T-cell (primary cell): ENCODE measurements at regions not wholly inside any gene's neighbourhood (a gene's known extent, or its start where the extent isn't known, plus 50 kb on each side); places are given as distances from the start of the nearest gene placed in this dataset.

Experiments used
- ATAC-seq, 4 experiments: fragments of 200-7000 bp in 3 of 4; fragments of 150-1000 bp in 1 of 4; cut with Tn5 transposase; replicated peaks in 1 of 4; 1 replicate in 3 of 4; 2 replicates in 1 of 4; pipeline ENCODE4 v1.10.0; 2021; ENCODE audit warnings: moderate library complexity in 3 of 4, mild to moderate bottlenecking in 2 of 4, moderate number of reproducible peaks in 1 of 4
- CTCF ChIA-PET, 2 donors: fragments of 300-600 bp; sonication (Branson Sonifier 250); formaldehyde crosslinking; loops; one replicate each; lab custom pipeline; 2022; ENCODE audit warnings: antibody characterized with exemption in 2 of 2; lab: Charles Lee
- POLR2A ChIA-PET, 2 donors: fragments of 300-600 bp; sonication (Branson Sonifier 250); formaldehyde crosslinking; loops; one replicate each; lab custom pipeline; 2022; ENCODE audit warnings: antibody characterized with exemption in 2 of 2; lab: Charles Lee
- DNase-seq, 35 experiments: peaks; one replicate each; pipeline versions ENCODE4 v3.0.0 to v3.0.0-alpha.2; 2013 to 2023
- H3K27ac ChIP-seq: one replicate; pipeline ENCODE4 v1.5.1; 2013; ENCODE audit warnings: low read length
- H3K27me3 ChIP-seq, 2 experiments: replicated peaks in 1 of 2; 1 replicate in 1 of 2; 2 replicates in 1 of 2; pipeline versions ENCODE4 v1.6.1 to v1.7.0; 2013; ENCODE audit warnings: low read length in 1 of 2, mixed read lengths in 1 of 2; ENCODE audit not compliant: control insufficient read depth in 2 of 2, insufficient read depth in 2 of 2; ENCODE audit errors: extremely low read depth in 1 of 2
- H3K36me3 ChIP-seq, 2 donors: 1 replicate in 1 of 2; 2 replicates in 1 of 2; pipeline versions ENCODE4 v1.6.1 to v1.7.0; 2013; ENCODE audit warnings: low read length in 1 of 2; ENCODE audit not compliant: control insufficient read depth in 2 of 2, insufficient read depth in 1 of 2; ENCODE audit errors: extremely low read depth in 1 of 2
- H3K4me1 ChIP-seq, 2 experiments: 1 replicate in 1 of 2; 2 replicates in 1 of 2; pipeline versions ENCODE4 v1.6.1 to v1.7.0; 2013; ENCODE audit warnings: low read length in 2 of 2, mixed read lengths in 1 of 2; ENCODE audit not compliant: insufficient read depth in 2 of 2, control insufficient read depth in 1 of 2; ENCODE audit errors: extremely low read depth in 1 of 2
- H3K4me3 ChIP-seq, 2 donors: 1 replicate in 1 of 2; 2 replicates in 1 of 2; pipeline versions ENCODE4 v1.5.1 to v1.7.0; 2013; ENCODE audit warnings: mild to moderate bottlenecking in 2 of 2, low read length in 1 of 2, moderate library complexity in 1 of 2; ENCODE audit not compliant: control insufficient read depth in 1 of 2; ENCODE audit errors: extremely low read depth in 1 of 2
- H3K9me3 ChIP-seq: 2 replicates; pipeline ENCODE4 v1.7.0; 2013
- H3K27ac Mint-ChIP-seq, 2 donors: one replicate each; pipeline ENCODE4 v1.8.0; 2020 to 2021; ENCODE audit warnings: mild to moderate bottlenecking in 2 of 2, mixed read lengths in 2 of 2
- H3K27me3 Mint-ChIP-seq, 2 donors: one replicate each; pipeline ENCODE4 v1.8.0; 2021 to 2022; ENCODE audit warnings: mixed read lengths in 2 of 2
- H3K36me3 Mint-ChIP-seq: one replicate; pipeline ENCODE4 v1.8.0; 2021; ENCODE audit warnings: mixed read lengths
- H3K4me1 Mint-ChIP-seq, 3 donors: one replicate each; pipeline ENCODE4 v1.8.0; 2020 to 2022; ENCODE audit warnings: mixed read lengths in 3 of 3, mild to moderate bottlenecking in 1 of 3
- H3K4me3 Mint-ChIP-seq, 3 donors: one replicate each; pipeline ENCODE4 v1.8.0; 2020 to 2022; ENCODE audit warnings: mild to moderate bottlenecking in 3 of 3, mixed read lengths in 3 of 3, moderate library complexity in 3 of 3
- H3K9me3 Mint-ChIP-seq, 3 donors: one replicate each; pipeline ENCODE4 v1.8.0; 2020 to 2022; ENCODE audit warnings: mixed read lengths in 3 of 3
- WGBS: methylation state at CpG from one replicate; pipeline ENCODE4 v1.1.5; 2013; ENCODE audit warnings: missing lambda C conversion rate; ENCODE audit not compliant: insufficient coverage; 5-methylcytosine and 5-hydroxymethylcytosine counted together

- Histone ChIP-seq H3K4me1 (no peaks in the 10 kb centered on the region), H3K27ac (no peak overlapping the region), H3K9me3 (no peaks in the 10 kb centered on the region), H3K36me3 (no peaks in the 10 kb centered on the region), H3K27me3 (peaks cover 0 to 11% of the 10 kb centered on the region in 2 experiments), H3K4me3 (no peak overlapping the region)
- no peaks in the 10 kb centered on the region for H3K4me1 Mint-ChIP-seq
- no peaks in the 10 kb centered on the region for H3K9me3 Mint-ChIP-seq
- 66% methylated on average over 29 of the region's 37 CpGs for WGBS
- CTCF ChIA-PET = interaction anchor here in 1 of 2 donors (0.7 kb wide), 1 partner anchor 1182 kb away, joined by 3 read pairs; no protein-coding TSS in a partner anchor
- POLR2A ChIA-PET = no interaction called here
- H3K4me3 Mint-ChIP-seq = no peak overlapping the region
- H3K27ac Mint-ChIP-seq = no peak overlapping the region
- ATAC-seq (no peak), DNase-seq (no peak)
- no peaks in the 10 kb centered on the region for H3K36me3 Mint-ChIP-seq
- H3K27me3 Mint-ChIP-seq = no peaks in the 10 kb centered on the region
Measured at GRCh38 chr12:34344851-34345522, 322.7 kb downstream of the ALG10 start.

- no peaks in the 10 kb centered on the region for H3K36me3 ChIP-seq
- Mint-ChIP-seq H3K9me3 (no peaks in the 10 kb centered on the region), H3K4me1 (no peaks in the 10 kb centered on the region), H3K36me3 (no peaks in the 10 kb centered on the region), H3K4me3 (no peak overlapping the region), H3K27ac (no peak overlapping the region), H3K27me3 (no peaks in the 10 kb centered on the region)
- ChIA-PET POLR2A (no interaction called here), CTCF (no interaction called here)
- no peak for DNase-seq
- ATAC-seq = no peak
- H3K4me1 ChIP-seq = no peaks in the 10 kb centered on the region
- no peak overlapping the region for H3K27ac ChIP-seq
- peaks cover 0 to 10% of the 10 kb centered on the region in 2 experiments for H3K27me3 ChIP-seq
- 49% methylated on average over 29 of the region's 31 CpGs for WGBS
- H3K9me3 ChIP-seq = no peaks in the 10 kb centered on the region
- H3K4me3 ChIP-seq = no peak overlapping the region
Measured at GRCh38 chr12:34345801-34346200, 323.5 kb downstream of the ALG10 start.

GRCh38 chr12:34346372-34347034 is 324.2 kb downstream of the ALG10 start:
- no peaks in the 10 kb centered on the region for H3K9me3 ChIP-seq
- no peak overlapping the region for H3K27ac Mint-ChIP-seq
- H3K36me3 ChIP-seq = no peaks in the 10 kb centered on the region
- H3K27me3 Mint-ChIP-seq = no peaks in the 10 kb centered on the region
- no peaks in the 10 kb centered on the region for H3K9me3 Mint-ChIP-seq
- H3K36me3 Mint-ChIP-seq = no peaks in the 10 kb centered on the region
- no peak overlapping the region for H3K4me3 Mint-ChIP-seq
- CTCF ChIA-PET = no interaction called here
- ATAC-seq (no peak), DNase-seq (no peak)
- no peaks in the 10 kb centered on the region for H3K4me1 ChIP-seq
- H3K27me3 ChIP-seq = peaks cover 0 to 10% of the 10 kb centered on the region in 2 experiments
- no peak overlapping the region for H3K27ac ChIP-seq
- no peak overlapping the region for H3K4me3 ChIP-seq
- no peaks in the 10 kb centered on the region for H3K4me1 Mint-ChIP-seq
- POLR2A ChIA-PET = no interaction called here
- WGBS = 64% methylated on average over 36 of the region's 39 CpGs

GRCh38 chr12:34347367-34347766 is 325.1 kb downstream of the ALG10 start:
- 61% methylated on average over 20 of the region's 23 CpGs for WGBS
- DNase-seq = no peak
- Mint-ChIP-seq H3K4me1 (no peaks in the 10 kb centered on the region), H3K9me3 (no peaks in the 10 kb centered on the region), H3K27me3 (no peaks in the 10 kb centered on the region), H3K4me3 (no peak overlapping the region), H3K36me3 (no peaks in the 10 kb centered on the region), H3K27ac (no peak overlapping the region)
- Histone ChIP-seq H3K36me3 (no peaks in the 10 kb centered on the region), H3K27me3 (peaks cover 0 to 9% of the 10 kb centered on the region in 2 experiments), H3K4me1 (no peaks in the 10 kb centered on the region), H3K4me3 (no peak overlapping the region), H3K27ac (no peak overlapping the region), H3K9me3 (no peaks in the 10 kb centered on the region)
- POLR2A ChIA-PET = no interaction called here
- no peak for ATAC-seq
- CTCF ChIA-PET = no interaction called here

- H3K9me3 ChIP-seq = no peaks in the 10 kb centered on the region
- no peak for DNase-seq
- ChIA-PET POLR2A (no interaction called here), CTCF (no interaction called here)
- no peak for ATAC-seq
- 65% methylated on average over 20 of the region's 23 CpGs for WGBS
- no peaks in the 10 kb centered on the region for H3K36me3 ChIP-seq
- no peak overlapping the region for H3K4me3 Mint-ChIP-seq
- no peaks in the 10 kb centered on the region for H3K4me1 ChIP-seq
- H3K4me1 Mint-ChIP-seq = no peaks in the 10 kb centered on the region
- H3K27me3 ChIP-seq = peaks cover 0 to 8% of the 10 kb centered on the region in 2 experiments
- no peak overlapping the region for H3K4me3 ChIP-seq
- no peak overlapping the region for H3K27ac ChIP-seq
- H3K27ac Mint-ChIP-seq = no peak overlapping the region
- H3K9me3 Mint-ChIP-seq = no peaks in the 10 kb centered on the region
- H3K36me3 Mint-ChIP-seq = no peaks in the 10 kb centered on the region
- no peaks in the 10 kb centered on the region for H3K27me3 Mint-ChIP-seq
Measured at GRCh38 chr12:34348064-34348463, 325.8 kb downstream of the ALG10 start.

- Mint-ChIP-seq H3K27ac (no peak overlapping the region), H3K4me3 (no peak overlapping the region), H3K4me1 (no peaks in the 10 kb centered on the region), H3K9me3 (no peaks in the 10 kb centered on the region), H3K36me3 (no peaks in the 10 kb centered on the region), H3K27me3 (no peaks in the 10 kb centered on the region)
- Histone ChIP-seq H3K9me3 (no peaks in the 10 kb centered on the region), H3K36me3 (no peaks in the 10 kb centered on the region), H3K4me1 (no peaks in the 10 kb centered on the region), H3K4me3 (no peak overlapping the region), H3K27me3 (peaks cover 0 to 8% of the 10 kb centered on the region in 2 experiments), H3K27ac (no peak overlapping the region)
- ATAC-seq = no peak
- ChIA-PET POLR2A (no interaction called here), CTCF (no interaction called here)
- WGBS = 41% methylated on average over 32 of the region's 50 CpGs
- no peak for DNase-seq
Measured at GRCh38 chr12:34348836-34349672, 326.8 kb downstream of the ALG10 start.
